Muscle of back (tissue), 3 donors: ENCODE measurements at regions not wholly inside any gene's neighbourhood (a gene's known extent, or its start where the extent isn't known, plus 50 kb on each side); places are given as distances from the start of the nearest gene placed in this dataset.

ENCODE experiments used
- DNase-seq, 3 donors: peaks; one replicate each; pipeline versions ENCODE4 v3.0.0 to v3.0.0-alpha.2; 2013

- no peak for DNase-seq
Observed at GRCh38 chr9:89996116-89996515, 391.3 kb downstream of the GADD45G start.

- no peak for DNase-seq
Observed at GRCh38 chr9:89996773-89997172, 392.0 kb downstream of the GADD45G start.

GRCh38 chr9:89998633-89999032, 393.8 kb downstream of the GADD45G start:
- DNase-seq = no peak

- no peak for DNase-seq
Observed at GRCh38 chr9:89999176-89999533, 394.3 kb downstream of the GADD45G start.

- peak; percentile 59 to 79 (median 60) for DNase-seq
Observed at GRCh38 chr9:89999534-90000370, 394.9 kb downstream of the GADD45G start.

DNA sequence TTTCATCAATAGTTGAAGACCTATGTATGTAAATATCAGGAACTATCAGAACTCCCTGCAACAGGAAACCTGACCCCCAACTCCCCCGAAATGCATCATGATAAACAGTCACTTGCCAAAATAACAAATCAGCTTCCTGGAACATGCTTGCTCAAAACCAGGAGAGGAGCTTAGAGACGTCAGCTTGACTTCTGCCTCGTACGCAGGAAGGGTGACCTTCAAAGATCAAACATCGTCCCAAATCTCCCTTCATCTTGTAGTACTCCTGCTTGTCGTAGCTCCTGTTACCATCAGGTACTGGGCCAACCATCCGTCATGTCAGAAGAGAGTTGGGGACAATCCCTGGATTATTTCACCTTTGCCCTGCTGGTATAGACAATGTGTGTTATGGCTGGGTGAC, 396.1 kb downstream of the GADD45G start:
- DNase-seq = no peak

GRCh38 chr9:90001747-90002146, 396.9 kb downstream of the GADD45G start:
- DNase-seq = peak in 1 of 3 donors; percentile 36

GRCh38 chr9:90002397-90003271, 397.8 kb downstream of the GADD45G start:
- DNase-seq = peak; percentile 74 to 80 (median 80)

- no peak for DNase-seq
Observed at GRCh38 chr9:90005388-90005787, 400.6 kb downstream of the GADD45G start.

DNA sequence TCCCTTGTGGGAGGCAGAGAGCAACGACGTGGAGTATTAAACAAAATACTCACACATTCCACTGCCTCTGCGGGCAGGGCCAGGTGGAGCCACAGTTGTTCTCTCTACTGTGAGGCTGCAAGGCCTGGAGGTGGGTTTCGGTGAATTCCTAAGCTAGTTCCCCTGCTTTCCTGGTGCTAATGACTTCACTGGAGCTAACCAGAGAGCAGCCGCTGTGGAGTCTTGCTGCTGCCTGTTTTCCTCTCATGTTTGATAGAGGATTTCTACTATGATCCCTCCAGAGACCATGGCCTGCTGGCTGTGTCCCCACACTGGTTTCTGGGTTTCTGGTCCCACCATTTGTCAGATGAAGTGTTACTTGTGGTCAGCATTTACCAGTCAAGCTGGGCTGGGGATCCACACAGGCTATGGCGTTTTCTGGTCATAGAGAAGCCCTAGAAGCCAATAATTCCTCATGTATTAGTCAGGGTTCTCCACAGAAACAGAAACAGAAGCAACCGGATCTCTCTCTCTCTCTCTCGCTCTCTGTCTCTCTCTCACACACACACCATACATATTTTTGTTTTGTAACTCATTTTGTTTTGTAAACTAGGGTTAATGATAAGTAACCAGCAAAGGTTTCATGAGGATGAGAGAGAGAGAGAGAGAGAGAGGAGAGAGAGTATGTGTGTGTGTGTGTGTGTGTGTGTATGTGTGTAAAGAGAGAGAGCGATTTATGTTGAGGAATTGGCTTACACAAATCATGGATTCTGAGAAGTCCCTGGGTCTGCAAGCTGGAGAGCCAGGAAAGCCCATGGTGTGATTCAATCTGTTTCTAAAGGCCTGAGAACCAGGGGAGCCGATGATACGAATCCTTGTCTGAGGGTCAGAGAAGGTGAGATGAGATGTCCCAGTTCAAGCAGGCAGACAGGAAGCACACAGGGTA, 403.0 kb downstream of the GADD45G start:
- DNase-seq = peak in 2 of 3 donors; percentile 36 to 66

DNA sequence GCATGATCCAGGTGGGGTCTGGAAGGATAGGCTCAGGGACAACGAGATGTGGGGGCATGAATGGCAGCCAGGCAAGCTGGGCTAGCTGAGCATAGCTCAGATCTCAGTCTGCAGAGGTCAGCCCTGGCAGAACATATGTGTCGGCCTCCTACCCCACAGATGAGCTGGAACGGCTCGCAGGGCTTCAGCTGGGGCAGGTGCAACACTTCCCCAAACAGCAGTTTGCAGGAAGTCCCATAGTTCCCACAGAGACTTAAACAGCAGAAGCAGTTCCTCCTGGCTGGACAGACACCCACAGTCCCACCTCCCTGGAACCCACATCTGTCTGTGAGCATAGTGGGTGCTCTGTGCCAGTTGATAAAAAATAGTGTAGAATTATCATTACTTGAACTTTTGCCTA, 404.6 kb downstream of the GADD45G start:
- DNase-seq = no peak

GRCh38 chr9:90010793-90011192, 406.0 kb downstream of the GADD45G start:
- DNase-seq = no peak

DNA sequence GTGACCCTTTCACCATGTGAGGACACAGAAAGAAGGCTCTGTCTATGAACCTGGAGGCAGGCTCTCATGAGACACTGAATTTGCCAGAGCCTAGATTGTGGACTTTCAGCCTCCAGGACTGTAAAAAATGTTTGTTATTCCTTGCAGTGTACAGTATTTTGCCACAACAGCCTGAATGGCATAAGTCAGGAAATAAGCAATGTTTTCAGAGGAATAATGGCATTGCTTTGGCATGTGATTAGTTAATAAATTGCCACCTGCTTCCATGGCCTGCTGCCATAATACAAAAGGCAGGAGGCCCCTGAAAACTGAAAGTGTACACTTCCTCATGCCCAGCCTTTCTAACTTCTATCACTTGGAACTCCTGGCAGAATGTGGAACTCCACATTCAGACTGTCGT, 408.1 kb downstream of the GADD45G start:
- no peak for DNase-seq

- DNase-seq = no peak
Observed at GRCh38 chr9:90013778-90014177, 409.0 kb downstream of the GADD45G start.

DNA sequence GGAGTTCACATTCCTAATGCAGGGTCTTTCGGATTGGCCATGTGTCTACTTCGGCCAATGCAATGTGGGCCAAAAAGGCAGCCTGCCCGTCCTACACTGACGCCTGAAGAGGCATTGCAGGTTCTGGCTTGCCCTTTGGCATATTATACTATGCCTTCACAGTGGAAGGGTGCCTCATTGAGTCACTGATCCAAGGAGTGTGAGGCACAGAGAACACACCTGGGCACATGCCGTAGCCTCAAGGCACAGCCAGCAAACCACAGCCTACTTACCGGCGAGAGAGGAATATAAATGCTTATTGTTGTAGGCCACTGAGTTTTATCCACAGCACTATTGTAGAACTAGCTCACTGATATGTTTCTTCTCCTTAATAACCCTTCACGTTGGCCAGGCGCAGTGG, 409.6 kb downstream of the GADD45G start:
- no peak for DNase-seq

- DNase-seq = no peak
Observed at GRCh38 chr9:90016272-90016671, 411.5 kb downstream of the GADD45G start.

DNA sequence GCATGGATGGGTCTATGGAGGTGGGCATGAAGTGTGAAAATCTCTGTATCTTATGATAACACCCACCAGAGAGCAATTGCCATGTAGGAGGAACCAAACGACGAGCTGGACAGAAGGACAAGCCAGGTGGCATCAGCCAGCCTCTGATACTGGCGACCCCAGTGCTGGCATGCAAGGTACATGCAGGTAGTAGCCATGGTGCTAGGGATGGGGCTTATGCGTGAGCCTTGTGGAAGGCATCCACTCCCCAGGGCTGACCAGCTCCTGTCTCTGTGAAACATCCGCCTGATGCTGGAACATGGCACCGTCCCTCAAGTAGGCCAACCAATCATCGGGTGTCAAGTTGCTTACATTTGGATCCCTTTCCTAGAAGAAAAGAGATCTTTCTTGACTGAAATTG, 412.9 kb downstream of the GADD45G start:
- DNase-seq = no peak

GRCh38 chr9:90018688-90019087, 413.9 kb downstream of the GADD45G start:
- DNase-seq = no peak

DNA sequence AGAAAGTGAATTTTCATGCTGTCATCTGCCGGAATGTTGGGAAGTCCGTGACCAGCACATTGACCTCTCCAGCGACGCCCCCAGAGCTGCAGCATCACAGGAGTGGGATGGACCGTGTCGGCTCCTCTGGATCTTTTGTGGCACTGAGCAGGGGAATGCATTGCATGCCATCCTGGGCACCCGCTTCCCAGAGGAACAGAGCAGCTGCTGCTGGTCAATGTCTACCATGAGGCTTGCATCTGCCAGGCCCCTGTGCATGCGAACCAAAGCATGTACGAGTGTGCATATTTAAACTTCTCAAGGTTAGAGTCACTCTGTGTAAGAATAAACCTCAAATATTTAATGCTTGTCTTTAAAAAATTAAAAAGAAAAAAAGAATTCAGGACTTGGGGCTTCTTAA, 414.8 kb downstream of the GADD45G start:
- DNase-seq = no peak

DNA sequence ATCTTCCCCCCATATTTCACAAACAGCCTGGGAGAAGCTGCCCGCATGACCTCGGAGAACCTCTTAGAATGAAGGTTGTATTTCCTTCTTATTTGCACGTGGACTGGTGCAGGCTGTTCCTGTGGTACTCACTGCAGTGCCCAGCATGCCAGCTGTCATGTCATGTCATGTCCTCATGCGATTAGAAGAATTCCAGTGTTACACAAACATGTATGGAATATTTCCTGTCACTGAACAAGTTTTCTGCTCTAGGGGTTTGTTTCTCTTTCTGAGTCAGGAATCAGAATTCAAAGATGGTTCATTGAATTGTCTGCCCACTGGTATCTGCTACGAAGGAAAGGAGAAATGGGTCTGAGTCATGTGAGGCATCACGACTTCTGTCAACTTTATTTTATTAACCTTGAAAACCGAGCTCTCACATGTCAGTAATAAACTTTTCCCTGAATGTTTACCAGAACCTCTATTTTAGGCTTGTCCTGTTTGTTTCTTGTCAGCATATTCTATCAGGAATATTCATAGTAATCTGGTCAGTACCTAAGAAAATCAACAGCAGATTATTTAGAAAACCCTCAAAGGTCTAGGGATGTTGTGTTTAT, 415.6 kb downstream of the GADD45G start:
- peak in 2 of 3 donors; percentile 21 to 28 for DNase-seq

DNA sequence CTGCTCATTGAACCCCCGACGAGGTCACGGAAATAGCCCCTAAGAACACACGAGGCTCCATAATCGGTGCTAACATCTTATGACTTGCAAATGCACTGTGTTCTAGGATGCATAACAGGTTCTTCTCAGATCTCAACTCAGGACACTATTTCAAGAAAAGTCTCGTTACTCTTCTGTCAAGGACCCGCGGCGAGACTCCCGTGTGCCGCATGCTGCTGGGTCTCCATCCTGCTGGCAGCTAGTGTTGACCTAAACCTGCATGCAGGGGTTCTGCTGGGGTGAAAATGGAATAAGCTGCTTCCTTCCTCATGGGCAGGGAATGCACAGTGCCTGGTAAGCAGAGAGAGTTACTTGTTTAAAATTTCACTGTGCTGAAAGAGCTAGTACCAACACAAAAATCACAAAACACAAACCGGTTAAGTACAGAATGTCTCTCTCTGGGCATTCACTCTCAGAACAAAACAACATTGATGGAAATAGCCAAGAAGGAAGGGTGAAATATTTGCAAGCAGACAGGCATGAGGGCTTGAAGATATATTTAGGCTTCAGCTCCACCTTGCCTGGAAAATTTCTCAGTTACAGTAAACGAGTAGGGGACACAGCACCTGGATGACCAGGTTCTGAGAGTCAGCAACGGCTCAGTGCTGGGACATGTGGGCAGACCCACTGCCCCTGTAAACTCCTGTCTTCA, 416.5 kb downstream of the GADD45G start:
- no peak for DNase-seq
